H1 (cell line): ENCODE measurements at regions not wholly inside any gene's neighbourhood (a gene's known extent, or its start where the extent isn't known, plus 50 kb on each side); places are given as distances from the start of the nearest gene placed in this dataset.

ENCODE experiments used
- CTCF ChIA-PET: fragments of 300-600 bp; sonication (Branson Sonifier 250); formaldehyde crosslinking; loops from one replicate; lab custom pipeline; 2021; ENCODE audit not compliant: partially characterized antibody; lab: Charles Lee
- POLR2A ChIA-PET: fragments of 300-600 bp; sonication (Branson Sonifier 250); formaldehyde crosslinking; loops from one replicate; lab custom pipeline; 2021; ENCODE audit warnings: inconsistent platforms; ENCODE audit not compliant: partially characterized antibody; lab: Charles Lee
- DNase-seq, 2 experiments: peaks; one replicate each; pipeline versions ENCODE4 v3.0.0 to v3.0.0-alpha.2; 2010 to 2022; ENCODE audit warnings: low spot score in 2 of 2, low read depth in 1 of 2, mixed read lengths in 1 of 2
- FAIRE-seq: peaks from 2 replicates; lab custom pipeline; 2011; peaks lifted over from hg19 to GRCh38; lab: Jason Lieb, UNC
- H2AFZ ChIP-seq: 2 replicates; pipeline ENCODE4 v1.8.1; 2012; ENCODE audit warnings: low read length, inconsistent platforms
- H2AK5ac ChIP-seq: 2 replicates; pipeline ENCODE4 v1.6.1; 2013; ENCODE audit warnings: low read depth, low read length
- H2BK120ac ChIP-seq: replicated peaks from 2 replicates; pipeline ENCODE3; 2013; ENCODE audit warnings: low read depth, low read length, inconsistent platforms
- H2BK12ac ChIP-seq: 2 replicates; pipeline ENCODE4 v1.6.1; 2013; ENCODE audit warnings: low read depth, low read length
- H2BK15ac ChIP-seq: 2 replicates; pipeline ENCODE4 v1.6.1; 2013; ENCODE audit warnings: low read length
- H2BK20ac ChIP-seq: 2 replicates; pipeline ENCODE4 v1.6.1; 2013; ENCODE audit warnings: low read length
- H2BK5ac ChIP-seq: 2 replicates; pipeline ENCODE4 v1.6.1; 2013; ENCODE audit warnings: low read depth, low read length
- H3K14ac ChIP-seq: 2 replicates; pipeline ENCODE4 v1.6.1; 2013; ENCODE audit warnings: inconsistent platforms; ENCODE audit not compliant: insufficient read length
- H3K18ac ChIP-seq: 2 replicates; pipeline ENCODE4 v1.6.1; 2013; ENCODE audit warnings: low read length; ENCODE audit errors: extremely low read depth
- H3K23ac ChIP-seq: 2 replicates; pipeline ENCODE4 v1.6.1; 2013; ENCODE audit warnings: inconsistent platforms; ENCODE audit not compliant: insufficient read length
- H3K23me2 ChIP-seq: 2 replicates; pipeline ENCODE4 v1.6.1; 2013; ENCODE audit warnings: low read depth, low read length
- H3K27ac ChIP-seq: 2 replicates; pipeline ENCODE4 v1.6.1; 2011; ENCODE audit warnings: low read depth, low read length, inconsistent platforms
- H3K27me3 ChIP-seq, 4 experiments: replicated peaks in 1 of 4; 1 replicate in 1 of 4; 2 replicates in 3 of 4; pipeline versions ENCODE4 v1.6.1 to v1.8.1; 2011 to 2013; ENCODE audit warnings: low read length in 3 of 4, mild to moderate bottlenecking in 3 of 4, inconsistent platforms in 2 of 4, mixed read lengths in 2 of 4, moderate library complexity in 1 of 4; ENCODE audit not compliant: control insufficient read depth in 3 of 4, insufficient read depth in 3 of 4; ENCODE audit errors: extremely low read depth in 1 of 4
- H3K36me3 ChIP-seq, 4 experiments: 2 replicates each; pipeline versions ENCODE4 v1.6.1 to v1.8.1; 2011 to 2013; ENCODE audit warnings: mild to moderate bottlenecking in 4 of 4, low read length in 3 of 4, moderate library complexity in 2 of 4, control low read depth in 1 of 4, inconsistent platforms in 1 of 4; ENCODE audit not compliant: insufficient read depth in 4 of 4, control insufficient read depth in 2 of 4
- H3K4ac ChIP-seq: replicated peaks from 2 replicates; pipeline ENCODE3; 2013; ENCODE audit warnings: low read length, low read depth, mixed read lengths, inconsistent platforms; ENCODE audit not compliant: insufficient read length
- H3K4me1 ChIP-seq, 4 experiments: replicated peaks in 1 of 4; 1 replicate in 1 of 4; 2 replicates in 3 of 4; pipeline versions ENCODE4 v1.6.1 to v1.8.1; 2011 to 2013; ENCODE audit warnings: low read length in 3 of 4, inconsistent platforms in 2 of 4, mixed read lengths in 1 of 4; ENCODE audit not compliant: insufficient read depth in 4 of 4, control insufficient read depth in 3 of 4
- H3K4me2 ChIP-seq, 2 experiments: 2 replicates each; pipeline versions ENCODE4 v1.6.1 to v1.8.1; 2011 to 2013; ENCODE audit warnings: low read depth in 2 of 2, low read length in 2 of 2, control low read depth in 1 of 2, inconsistent platforms in 1 of 2, mild to moderate bottlenecking in 1 of 2; ENCODE audit not compliant: insufficient read depth in 1 of 2
- H3K4me3 ChIP-seq, 4 experiments: fragments of 200-600, 300-600 bp in 1 of 4; sonication (generic), shearing (Covaris generic), sonication (Bioruptor Twin) in 1 of 4; 2 replicates each; pipeline versions ENCODE4 v1.5.1 to v1.8.1; 2011 to 2016; ENCODE audit warnings: low read length in 4 of 4, low read depth in 3 of 4, control low read depth in 2 of 4, inconsistent platforms in 2 of 4, mild to moderate bottlenecking in 2 of 4, mixed read lengths in 1 of 4, moderate library complexity in 1 of 4; ENCODE audit not compliant: insufficient read depth in 2 of 4; ENCODE audit errors: extremely low read depth in 1 of 4
- H3K56ac ChIP-seq: replicated peaks from 2 replicates; pipeline ENCODE3; 2013; ENCODE audit warnings: low read depth, mild to moderate bottlenecking, mixed read lengths, low read length, inconsistent platforms; ENCODE audit not compliant: insufficient read length
- H3K79me1 ChIP-seq: 2 replicates; pipeline ENCODE4 v1.6.1; 2013; ENCODE audit warnings: low read depth, low read length, control low read depth
- H3K79me2 ChIP-seq, 2 experiments: 2 replicates each; pipeline versions ENCODE4 v1.6.1 to v1.8.1; 2012 to 2013; ENCODE audit warnings: low read length in 2 of 2, mild to moderate bottlenecking in 2 of 2, inconsistent platforms in 1 of 2; ENCODE audit not compliant: insufficient read depth in 2 of 2, control insufficient read depth in 1 of 2
- H3K9ac ChIP-seq, 4 experiments: replicated peaks in 1 of 4; 1 replicate in 1 of 4; 2 replicates in 3 of 4; pipeline versions ENCODE4 v1.6.1 to v1.8.1; 2011 to 2013; ENCODE audit warnings: low read depth in 3 of 4, low read length in 3 of 4, control low read depth in 2 of 4, mild to moderate bottlenecking in 2 of 4, moderate library complexity in 2 of 4, inconsistent platforms in 1 of 4; ENCODE audit errors: extremely low read depth in 1 of 4
- H3K9me3 ChIP-seq, 2 experiments: 2 replicates each; pipeline versions ENCODE4 v1.6.1 to v1.8.1; 2012 to 2013; ENCODE audit warnings: mild to moderate bottlenecking in 2 of 2, moderate library complexity in 2 of 2, control low read depth in 1 of 2, inconsistent platforms in 1 of 2, low read depth in 1 of 2, low read length in 1 of 2, mixed read lengths in 1 of 2; ENCODE audit not compliant: insufficient read depth in 2 of 2
- H4K20me1 ChIP-seq, 2 experiments: replicated peaks in 1 of 2; 2 replicates each; pipeline versions ENCODE3 to v1.8.1; 2011 to 2013; ENCODE audit warnings: inconsistent platforms in 2 of 2, low read length in 2 of 2, mild to moderate bottlenecking in 1 of 2; ENCODE audit not compliant: insufficient read depth in 2 of 2, control insufficient read depth in 1 of 2
- H4K5ac ChIP-seq: 2 replicates; pipeline ENCODE4 v1.6.1; 2013; ENCODE audit warnings: low read length, low read depth, mixed read lengths, inconsistent platforms; ENCODE audit not compliant: insufficient read length
- H4K8ac ChIP-seq: 2 replicates; pipeline ENCODE4 v1.8.0; 2013; ENCODE audit warnings: mild to moderate bottlenecking, moderate library complexity, low read length, inconsistent platforms; ENCODE audit not compliant: insufficient read depth; ENCODE audit errors: extremely low read depth
- H4K91ac ChIP-seq: replicated peaks from 2 replicates; pipeline ENCODE3; 2013; ENCODE audit warnings: low read length, mixed read lengths, inconsistent platforms; ENCODE audit not compliant: insufficient read length
- ASH2L ChIP-seq: fragments of 200-600, 300-600 bp; sonication (generic); IDR thresholded peaks from one replicate; pipeline ENCODE4 v1.7.1; 2017; ENCODE audit warnings: low read length
- BACH1 ChIP-seq: IDR thresholded peaks from 2 replicates; pipeline ENCODE4 v1.6.1; 2012; ENCODE audit warnings: low read length, improper control_type of control experiment
- GTF2F1 ChIP-seq: IDR thresholded peaks from 2 replicates; pipeline ENCODE4 v1.6.1; 2012; ENCODE audit warnings: low read depth, low read length, improper control_type of control experiment, borderline replicate concordance
- HDAC2 ChIP-seq, 2 experiments: fragments of 300-600 bp in 1 of 2; sonication (generic) in 1 of 2; IDR thresholded peaks; 2 replicates each; pipeline ENCODE4 v1.6.1; 2011 to 2012; ENCODE audit warnings: low read depth in 2 of 2, low read length in 2 of 2, mild to moderate bottlenecking in 2 of 2, moderate library complexity in 2 of 2, borderline replicate concordance in 1 of 2, inconsistent platforms in 1 of 2
- POLR2AphosphoS5 ChIP-seq: IDR thresholded peaks from 2 replicates; pipeline ENCODE4 v1.6.1; 2011; ENCODE audit warnings: low read depth, low read length
- RBBP5 ChIP-seq: IDR thresholded peaks from 2 replicates; pipeline ENCODE4 v1.7.1; 2012; ENCODE audit warnings: low read depth, mild to moderate bottlenecking, inconsistent platforms, low read length, moderate library complexity, borderline replicate concordance
- RNF2 ChIP-seq: fragments of 200-900, 300-1000 bp; sonication (generic); IDR thresholded peaks from 2 replicates; pipeline ENCODE4 v1.7.1; 2016; ENCODE audit warnings: borderline replicate concordance, low read depth, mild to moderate bottlenecking, antibody characterized with exemption, low read length; ENCODE audit not compliant: poor library complexity, severe bottlenecking; ENCODE audit errors: missing control alignments
- SIRT6 ChIP-seq: IDR thresholded peaks from one replicate; pipeline ENCODE4 v1.7.1; 2012; ENCODE audit warnings: low read length, inconsistent platforms
- ZNF274 ChIP-seq: IDR thresholded peaks from 2 replicates; pipeline ENCODE4 v1.7.0; 2012; ENCODE audit warnings: low read length, borderline replicate concordance; ENCODE audit errors: extremely low read depth

DNA sequence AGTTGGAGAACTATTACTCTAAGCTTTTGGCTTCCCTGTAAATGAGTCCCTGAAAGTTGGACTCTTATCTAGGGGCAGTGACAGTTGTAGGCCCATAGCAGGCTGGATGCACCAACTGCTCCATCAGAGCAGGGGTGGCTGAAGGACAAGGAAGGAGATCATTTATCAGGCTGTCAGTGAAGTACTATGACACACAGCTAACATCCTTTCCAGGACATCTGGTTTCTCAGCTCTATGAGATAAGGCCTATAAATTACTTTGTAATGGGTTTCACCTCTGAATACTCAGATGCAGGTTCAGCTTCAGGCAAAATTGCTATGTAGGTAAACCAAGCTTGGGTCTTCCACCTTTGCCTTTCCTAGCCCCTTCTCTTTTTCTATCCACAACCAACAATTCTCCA is 468.5 kb downstream of the KIF16B start:
- Histone ChIP-seq H3K36me3 (no peaks in the 10 kb centered on the region; a peak in 1 of 8 replicates), H3K18ac (no peak overlapping the region)

More for the DNA sequence above, 468.5 kb downstream of the KIF16B start:
- H3K4me1 ChIP-seq: no peaks in the 10 kb centered on the region
- H2BK20ac ChIP-seq: no peak overlapping the region
- no peak overlapping the region for H3K4me2 ChIP-seq
- H3K23me2 ChIP-seq: no peaks in the 10 kb centered on the region
- no peak overlapping the region for H3K4me3 ChIP-seq
- no peak overlapping the region for H3K56ac ChIP-seq
- no peak for DNase-seq
- POLR2A ChIA-PET: no interaction called here
- H2AK5ac ChIP-seq: no peak overlapping the region
- no peaks in the 10 kb centered on the region for H3K79me1 ChIP-seq
- H2AFZ ChIP-seq: no peak overlapping the region
- H3K27ac ChIP-seq: no peak overlapping the region
- H3K14ac ChIP-seq: no peak overlapping the region
- no peak overlapping the region for H2BK12ac ChIP-seq
- H4K91ac ChIP-seq: no peak overlapping the region
- no peak overlapping the region for H3K23ac ChIP-seq
- no peak overlapping the region for H2BK5ac ChIP-seq
- FAIRE-seq: no peak
- no peaks in the 10 kb centered on the region for H3K27me3 ChIP-seq
- TF ChIP-seq ASH2L: no peak
- TF ChIP-seq GTF2F1: no peak
- TF ChIP-seq RBBP5: no peak
- TF ChIP-seq HDAC2 (IDR thresholded peaks at IDR 0.05; ENCODE audit: borderline replicate concordance in 1 of 2, low read depth in 2 of 2, low read length in 2 of 2): no peak
- TF ChIP-seq POLR2AphosphoS5: no peak
- no peak for TF ChIP-seq BACH1
- TF ChIP-seq ZNF274: no peak
- TF ChIP-seq RNF2: no peak
- no peak for TF ChIP-seq SIRT6
- TF ChIP-seq, all 59 proteins: peak for 0
- no peaks in the 10 kb centered on the region for H4K20me1 ChIP-seq
- no peaks in the 10 kb centered on the region for H3K79me2 ChIP-seq
- H2BK120ac ChIP-seq: no peak overlapping the region
- H4K5ac ChIP-seq: no peak overlapping the region
- H2BK15ac ChIP-seq: no peak overlapping the region
- H3K9me3 ChIP-seq: no peaks in the 10 kb centered on the region
- H3K9ac ChIP-seq: no peak overlapping the region
- H3K4ac ChIP-seq: no peak overlapping the region
- no peak overlapping the region for H4K8ac ChIP-seq
- CTCF ChIA-PET: no interaction called here
